ENCODE measurements at regions not wholly inside any gene's neighbourhood (a gene's known extent, or its start where the extent isn't known, plus 50 kb on each side); places are given as distances from the start of the nearest gene placed in this dataset.

DNA sequence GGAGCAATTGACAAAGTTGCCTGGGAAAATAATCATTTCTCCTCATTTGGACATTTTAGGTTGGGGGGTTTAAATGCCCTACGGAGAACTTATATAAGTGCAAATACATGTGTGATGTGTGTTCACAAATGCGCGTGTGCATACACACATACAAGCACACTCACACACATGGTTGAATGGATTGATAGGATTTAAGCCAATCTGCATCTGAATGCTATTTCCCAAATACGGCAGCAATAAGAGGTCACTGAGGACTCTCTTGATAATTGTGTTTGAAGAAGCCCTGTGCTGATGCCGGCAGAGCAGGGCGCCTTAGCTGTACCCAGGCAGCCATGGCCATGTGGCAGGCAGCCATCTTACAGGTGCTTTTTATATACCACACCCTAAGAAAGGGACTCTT, 165.3 kb upstream of the LEF1 start:
- Mint-ChIP-seq H3K4me3 (ENCODE audit: low read depth) (no peak overlapping the region), H3K27ac (no peak overlapping the region), H3K9me3 (ENCODE audit: low read depth) (no peaks in the 10 kb centered on the region), H3K27me3 (peaks cover 4% of the 10 kb centered on the region), H3K4me1 (ENCODE audit: low read depth) (peaks cover 17% of the 10 kb centered on the region), H3K36me3 (ENCODE audit: insufficient read depth) (no peaks in the 10 kb centered on the region)
- TF ChIP-seq, protein P1, sequence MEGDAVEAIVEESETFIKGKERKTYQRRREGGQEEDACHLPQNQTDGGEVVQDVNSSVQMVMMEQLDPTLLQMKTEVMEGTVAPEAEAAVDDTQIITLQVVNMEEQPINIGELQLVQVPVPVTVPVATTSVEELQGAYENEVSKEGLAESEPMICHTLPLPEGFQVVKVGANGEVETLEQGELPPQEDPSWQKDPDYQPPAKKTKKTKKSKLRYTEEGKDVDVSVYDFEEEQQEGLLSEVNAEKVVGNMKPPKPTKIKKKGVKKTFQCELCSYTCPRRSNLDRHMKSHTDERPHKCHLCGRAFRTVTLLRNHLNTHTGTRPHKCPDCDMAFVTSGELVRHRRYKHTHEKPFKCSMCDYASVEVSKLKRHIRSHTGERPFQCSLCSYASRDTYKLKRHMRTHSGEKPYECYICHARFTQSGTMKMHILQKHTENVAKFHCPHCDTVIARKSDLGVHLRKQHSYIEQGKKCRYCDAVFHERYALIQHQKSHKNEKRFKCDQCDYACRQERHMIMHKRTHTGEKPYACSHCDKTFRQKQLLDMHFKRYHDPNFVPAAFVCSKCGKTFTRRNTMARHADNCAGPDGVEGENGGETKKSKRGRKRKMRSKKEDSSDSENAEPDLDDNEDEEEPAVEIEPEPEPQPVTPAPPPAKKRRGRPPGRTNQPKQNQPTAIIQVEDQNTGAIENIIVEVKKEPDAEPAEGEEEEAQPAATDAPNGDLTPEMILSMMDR (IDR thresholded peaks at IDR 0.05; ENCODE audit: unreplicated experiment): no peak
- DNase-seq (ENCODE audit: low spot score, unreplicated experiment): no peak

- no peak for DNase-seq (ENCODE audit: low spot score, unreplicated experiment)
- Mint-ChIP-seq H3K9me3 (ENCODE audit: low read depth) (no peaks in the 10 kb centered on the region), H3K27me3 (peaks cover 9% of the 10 kb centered on the region), H3K4me1 (ENCODE audit: low read depth) (peaks cover 15% of the 10 kb centered on the region), H3K36me3 (ENCODE audit: insufficient read depth) (no peaks in the 10 kb centered on the region), H3K27ac (no peak overlapping the region), H3K4me3 (ENCODE audit: low read depth) (no peak overlapping the region)
- TF ChIP-seq, protein P1 (IDR thresholded peaks at IDR 0.05; ENCODE audit: unreplicated experiment): no peak
Observed at GRCh38 chr4:108333353-108333942, 164.7 kb upstream of the LEF1 start.

DNA sequence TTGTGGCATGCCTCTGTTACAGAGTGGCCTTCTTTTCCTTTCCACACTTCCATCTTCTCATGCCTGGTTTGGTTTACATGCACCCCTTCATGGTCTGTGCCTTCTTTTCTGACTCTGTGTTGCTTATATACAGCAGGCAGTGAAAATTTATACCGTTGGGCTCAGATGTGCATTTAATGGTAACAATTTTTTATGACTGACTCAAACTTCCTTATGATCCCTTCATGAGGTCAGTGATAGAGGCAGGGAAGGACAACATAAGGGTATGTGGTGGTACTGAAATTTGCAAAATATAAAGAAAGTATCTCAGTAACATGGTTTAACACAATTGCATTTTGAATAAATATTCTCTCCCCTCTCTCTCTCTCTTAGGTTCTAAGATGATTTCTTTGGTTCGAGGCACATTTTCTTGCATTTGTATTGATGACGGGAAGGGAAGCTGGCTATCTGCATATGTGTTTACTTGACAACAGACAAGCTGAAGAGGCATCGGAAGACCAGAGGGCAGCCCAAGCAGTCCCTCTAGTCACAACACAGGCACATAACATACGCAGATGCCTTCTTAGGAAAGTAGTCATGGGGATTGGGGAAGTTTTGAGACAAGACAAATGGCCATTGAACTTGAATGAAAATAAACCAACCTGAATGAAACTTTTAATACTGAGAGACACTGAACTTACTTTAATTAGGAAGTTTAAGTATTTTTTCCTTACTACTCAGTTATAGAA, 163.3 kb upstream of the LEF1 start:
- Mint-ChIP-seq H3K27me3 (peaks cover 11% of the 10 kb centered on the region), H3K36me3 (ENCODE audit: insufficient read depth) (no peaks in the 10 kb centered on the region), H3K27ac (no peak overlapping the region), H3K4me3 (ENCODE audit: low read depth) (no peak overlapping the region), H3K4me1 (ENCODE audit: low read depth) (peaks cover 4% of the 10 kb centered on the region), H3K9me3 (ENCODE audit: low read depth) (no peaks in the 10 kb centered on the region)
- no peak for DNase-seq (ENCODE audit: low spot score, unreplicated experiment)
- TF ChIP-seq, protein P1 (IDR thresholded peaks at IDR 0.05; ENCODE audit: unreplicated experiment): no peak

DNA sequence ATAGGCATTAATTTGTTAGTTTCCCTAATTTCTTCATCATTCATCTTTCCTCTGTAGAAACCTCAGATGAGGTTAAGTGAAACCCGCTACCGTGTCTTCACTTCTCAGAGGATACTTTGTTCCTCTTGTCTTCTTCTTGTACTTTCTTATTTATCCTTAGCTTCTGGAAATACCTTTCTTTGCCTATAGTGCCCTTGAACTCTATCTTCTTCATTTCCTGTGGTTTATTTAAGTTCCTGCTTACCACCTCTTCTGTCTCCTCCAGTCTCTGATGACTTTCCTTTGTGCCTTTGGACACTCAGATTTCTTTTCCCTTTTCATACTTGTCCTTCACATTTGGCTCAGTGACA, 159.6 kb upstream of the LEF1 start:
- DNase-seq (ENCODE audit: low spot score, unreplicated experiment): no peak
- H3K4me1 Mint-ChIP-seq (ENCODE audit: low read depth): peaks cover 2% of the 10 kb centered on the region
- TF ChIP-seq, protein P1 (IDR thresholded peaks at IDR 0.05; ENCODE audit: unreplicated experiment): no peak
- peaks cover 11% of the 10 kb centered on the region for H3K27me3 Mint-ChIP-seq
- no peaks in the 10 kb centered on the region for H3K9me3 Mint-ChIP-seq (ENCODE audit: low read depth)
- H3K4me3 Mint-ChIP-seq (ENCODE audit: low read depth): no peak overlapping the region
- no peak overlapping the region for H3K27ac Mint-ChIP-seq
- H3K36me3 Mint-ChIP-seq (ENCODE audit: insufficient read depth): no peaks in the 10 kb centered on the region

DNA sequence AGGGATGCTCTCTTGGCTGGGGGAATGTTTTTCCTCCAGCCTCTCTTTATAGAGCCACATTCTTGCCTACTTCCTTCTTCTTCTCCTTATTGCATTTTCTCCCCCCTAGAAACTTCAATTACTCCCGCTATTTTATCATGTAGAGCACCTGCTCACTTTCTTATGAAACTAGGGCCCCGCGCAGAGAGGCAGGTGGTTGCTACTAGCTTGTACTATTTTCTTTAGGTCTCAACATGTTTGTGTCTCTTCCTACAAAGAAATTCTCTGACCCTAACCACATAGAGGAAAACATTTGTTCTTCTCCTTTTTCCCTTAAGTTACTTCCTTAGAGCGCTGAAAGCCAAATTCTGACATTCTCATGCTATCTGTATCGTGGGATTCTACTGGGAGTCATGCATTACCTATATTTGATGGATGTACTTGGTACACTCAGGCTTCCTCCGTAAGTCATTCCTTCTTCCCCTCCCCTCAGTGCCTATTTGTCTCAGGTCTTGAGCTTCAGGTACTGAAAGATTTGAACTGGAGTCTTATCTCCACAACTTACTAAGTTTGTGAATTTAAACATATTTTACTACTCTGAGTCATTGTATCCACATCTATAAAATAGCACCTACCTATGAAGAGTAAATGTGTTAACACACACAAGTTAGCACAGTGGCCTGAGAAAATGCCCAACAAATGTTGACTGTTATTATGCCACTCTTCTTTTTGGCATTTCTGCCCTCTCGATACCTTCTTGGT, 159.1 kb upstream of the LEF1 start:
- Mint-ChIP-seq H3K4me3 (ENCODE audit: low read depth) (no peak overlapping the region), H3K4me1 (ENCODE audit: low read depth) (peaks cover 2% of the 10 kb centered on the region), H3K27ac (no peak overlapping the region)

More for the DNA sequence above, 159.1 kb upstream of the LEF1 start:
- no peak for DNase-seq (ENCODE audit: low spot score, unreplicated experiment)
- TF ChIP-seq, protein P1 (IDR thresholded peaks at IDR 0.05; ENCODE audit: unreplicated experiment): no peak
- peaks cover 11% of the 10 kb centered on the region for H3K27me3 Mint-ChIP-seq
- no peaks in the 10 kb centered on the region for H3K9me3 Mint-ChIP-seq (ENCODE audit: low read depth)
- H3K36me3 Mint-ChIP-seq (ENCODE audit: insufficient read depth): no peaks in the 10 kb centered on the region

Measured in progenitor cell of endocrine pancreas (in vitro differentiated cells).